ENCODE measurements at regions not wholly inside any gene's neighbourhood (a gene's known extent, or its start where the extent isn't known, plus 50 kb on each side); places are given as distances from the start of the nearest gene placed in this dataset.

DNA sequence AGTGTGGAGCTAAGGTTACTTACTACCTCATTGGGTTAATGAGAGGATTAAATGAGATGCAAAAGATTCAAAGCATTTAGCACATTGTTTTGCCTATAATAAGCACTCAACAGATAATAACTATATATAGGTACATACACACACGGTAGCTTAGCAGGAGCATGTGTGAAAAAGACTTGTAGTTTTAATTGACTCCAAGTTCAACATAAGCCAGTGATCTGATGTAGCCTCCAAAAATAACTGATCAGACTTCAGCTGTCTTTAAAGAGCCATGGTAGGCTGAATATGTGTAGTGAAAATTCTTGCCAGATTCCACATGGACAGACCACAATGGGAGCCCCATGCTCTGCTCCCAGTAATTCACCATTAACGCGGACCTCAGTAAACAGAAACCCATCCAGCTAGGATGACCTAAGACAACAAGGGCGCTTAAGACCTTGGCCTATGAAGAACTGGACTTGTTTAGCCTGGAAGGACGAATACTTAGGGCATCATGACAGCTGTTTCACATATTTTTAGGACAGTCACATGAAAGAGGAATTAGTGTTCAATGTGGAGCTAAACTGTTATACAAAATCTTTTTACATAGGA, 115.1 kb upstream of the ZNF366 start:
- TF ChIP-seq, protein P1, sequence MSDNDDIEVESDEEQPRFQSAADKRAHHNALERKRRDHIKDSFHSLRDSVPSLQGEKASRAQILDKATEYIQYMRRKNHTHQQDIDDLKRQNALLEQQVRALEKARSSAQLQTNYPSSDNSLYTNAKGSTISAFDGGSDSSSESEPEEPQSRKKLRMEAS (IDR thresholded peaks at IDR 0.05; ENCODE audit: low read depth) = no peak
- TF ChIP-seq CHD2 (IDR thresholded peaks at IDR 0.05; ENCODE audit: low read length, partially characterized antibody) (no peak), RCOR1 (IDR thresholded peaks at IDR 0.05; ENCODE audit: low read length) (no peak), YY1 (IDR thresholded peaks at IDR 0.05; ENCODE audit: low read depth) (no peak), CTCF (IDR thresholded peaks at IDR 0.05) (no peak), SIN3A (IDR thresholded peaks at IDR 0.05; ENCODE audit: borderline replicate concordance, low read depth, low read length) (no peak), RFX5 (IDR thresholded peaks at IDR 0.05; ENCODE audit: low read length) (no peak), ZBTB33 (IDR thresholded peaks at IDR 0.05; ENCODE audit: borderline replicate concordance, low read depth) (no peak), RAD21 (IDR thresholded peaks at IDR 0.05; ENCODE audit: low read length) (no peak), RXRA (IDR thresholded peaks at IDR 0.05; ENCODE audit: borderline replicate concordance, low read depth) (no peak), USF2 (IDR thresholded peaks at IDR 0.05; ENCODE audit: borderline replicate concordance, low read depth, low read length) (no peak), POLR2AphosphoS5 (IDR thresholded peaks at IDR 0.05; ENCODE audit: low read depth, low read length) (no peak)
